Esophagus muscularis mucosa (tissue), 4 donors: ENCODE measurements at regions not wholly inside any gene's neighbourhood (a gene's known extent, or its start where the extent isn't known, plus 50 kb on each side); places are given as distances from the start of the nearest gene placed in this dataset.

Source experiments
- DNase-seq: peaks from one replicate; pipeline ENCODE4 v3.0.0-alpha.2; 2017; ENCODE audit errors: extremely low spot score
- H3K27ac ChIP-seq, 4 donors: fragments of 200-600 bp; sonication (generic); replicated peaks in 1 of 4; 1 replicate in 3 of 4; 2 replicates in 1 of 4; pipeline ENCODE4 v1.5.1; 2016 to 2019; ENCODE audit warnings: mild to moderate bottlenecking in 1 of 4
- H3K27me3 ChIP-seq, 4 donors: fragments of 200-600 bp; sonication (generic); one replicate each; pipeline versions ENCODE4 v1.5.1 to v1.6.0; 2016 to 2019
- H3K36me3 ChIP-seq, 4 donors: fragments of 200-600 bp; sonication (generic); one replicate each; pipeline ENCODE4 v1.5.1; 2016 to 2019
- H3K4me1 ChIP-seq, 4 donors: fragments of 200-600 bp; sonication (generic); one replicate each; pipeline ENCODE4 v1.5.1; 2016 to 2019
- H3K4me3 ChIP-seq, 4 donors: fragments of 200-600 bp; sonication (generic); 1 replicate in 2 of 4; 2 replicates in 2 of 4; pipeline ENCODE4 v1.5.1; 2016 to 2019; ENCODE audit warnings: mild to moderate bottlenecking in 4 of 4, moderate library complexity in 1 of 4
- H3K9me3 ChIP-seq, 4 donors: fragments of 200-600 bp; sonication (generic); 1 replicate in 3 of 4; 2 replicates in 1 of 4; pipeline ENCODE4 v1.5.1; 2016 to 2019
- EP300 ChIP-seq: sonication (generic); formaldehyde crosslinking; IDR thresholded peaks from one replicate; pipeline ENCODE4 v1.6.1; 2017; ENCODE audit warnings: antibody characterized with exemption
- POLR2A ChIP-seq: fragments of 450-650 bp; IDR thresholded peaks from one replicate; pipeline ENCODE4 v1.6.1; 2017; ENCODE audit warnings: antibody characterized with exemption, moderate library complexity, mild to moderate bottlenecking, low read depth
- POLR2AphosphoS5 ChIP-seq, 2 donors: sonication (generic); formaldehyde crosslinking; IDR thresholded peaks; one replicate each; pipeline ENCODE4 v1.6.1; 2017; ENCODE audit warnings: antibody characterized with exemption in 2 of 2
- WGBS: methylation state at CpG from one replicate; pipeline ENCODE4 v1.1.5; 2018; 5-methylcytosine and 5-hydroxymethylcytosine counted together
- intact Hi-C: fragments of 100-400 bp; cut with DNase I; formaldehyde crosslinking; loops from one replicate; pipeline ENCODE4 v1.15.1; 2023
- TF ChIP-seq, protein P1 (sequence below), 3 experiments: fragments of 200-600 bp in 2 of 3; fragments of 450-650 bp in 1 of 3; sonication (generic) in 2 of 3; IDR thresholded peaks; one replicate each; pipeline ENCODE4 v1.5.1; 2017 to 2019; ENCODE audit warnings: antibody characterized with exemption in 3 of 3, mild to moderate bottlenecking in 2 of 3, moderate library complexity in 1 of 3

DNA sequence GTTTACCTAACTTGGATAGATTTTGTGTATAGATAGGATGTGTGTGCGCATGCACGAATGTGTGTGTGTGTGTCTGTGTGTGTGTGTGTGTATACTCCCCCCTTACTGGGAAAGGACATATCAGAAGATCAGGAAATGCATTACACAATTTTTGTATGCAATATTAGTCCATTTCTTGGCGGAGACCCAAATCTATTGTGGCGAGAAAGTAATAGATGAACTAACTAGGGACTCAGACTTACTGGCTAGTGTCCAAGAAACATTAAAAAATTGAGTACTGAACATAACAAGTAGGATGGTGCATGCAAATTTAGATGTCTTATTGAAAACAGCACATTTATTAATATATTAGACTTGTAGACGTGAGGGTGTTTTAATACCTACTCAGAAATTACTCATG, 1036.5 kb upstream of the FANCL start:
- TF ChIP-seq POLR2AphosphoS5 (IDR thresholded peaks at IDR 0.05) (no peak), EP300 (no peak), POLR2A (no peak)
- TF ChIP-seq, protein P1, sequence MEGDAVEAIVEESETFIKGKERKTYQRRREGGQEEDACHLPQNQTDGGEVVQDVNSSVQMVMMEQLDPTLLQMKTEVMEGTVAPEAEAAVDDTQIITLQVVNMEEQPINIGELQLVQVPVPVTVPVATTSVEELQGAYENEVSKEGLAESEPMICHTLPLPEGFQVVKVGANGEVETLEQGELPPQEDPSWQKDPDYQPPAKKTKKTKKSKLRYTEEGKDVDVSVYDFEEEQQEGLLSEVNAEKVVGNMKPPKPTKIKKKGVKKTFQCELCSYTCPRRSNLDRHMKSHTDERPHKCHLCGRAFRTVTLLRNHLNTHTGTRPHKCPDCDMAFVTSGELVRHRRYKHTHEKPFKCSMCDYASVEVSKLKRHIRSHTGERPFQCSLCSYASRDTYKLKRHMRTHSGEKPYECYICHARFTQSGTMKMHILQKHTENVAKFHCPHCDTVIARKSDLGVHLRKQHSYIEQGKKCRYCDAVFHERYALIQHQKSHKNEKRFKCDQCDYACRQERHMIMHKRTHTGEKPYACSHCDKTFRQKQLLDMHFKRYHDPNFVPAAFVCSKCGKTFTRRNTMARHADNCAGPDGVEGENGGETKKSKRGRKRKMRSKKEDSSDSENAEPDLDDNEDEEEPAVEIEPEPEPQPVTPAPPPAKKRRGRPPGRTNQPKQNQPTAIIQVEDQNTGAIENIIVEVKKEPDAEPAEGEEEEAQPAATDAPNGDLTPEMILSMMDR (IDR thresholded peaks at IDR 0.05), result no peak
- intact Hi-C loops, result no loop called here
- DNase-seq, result no peak
- WGBS, result 59% methylated on average over 5 of the region's 5 CpGs
- Histone ChIP-seq H3K4me1 (no peaks in the 10 kb centered on the region), H3K9me3 (no peaks in the 10 kb centered on the region), H3K4me3 (no peak overlapping the region), H3K27ac (no peak overlapping the region), H3K36me3 (no peaks in the 10 kb centered on the region), H3K27me3 (no peaks in the 10 kb centered on the region)

DNA sequence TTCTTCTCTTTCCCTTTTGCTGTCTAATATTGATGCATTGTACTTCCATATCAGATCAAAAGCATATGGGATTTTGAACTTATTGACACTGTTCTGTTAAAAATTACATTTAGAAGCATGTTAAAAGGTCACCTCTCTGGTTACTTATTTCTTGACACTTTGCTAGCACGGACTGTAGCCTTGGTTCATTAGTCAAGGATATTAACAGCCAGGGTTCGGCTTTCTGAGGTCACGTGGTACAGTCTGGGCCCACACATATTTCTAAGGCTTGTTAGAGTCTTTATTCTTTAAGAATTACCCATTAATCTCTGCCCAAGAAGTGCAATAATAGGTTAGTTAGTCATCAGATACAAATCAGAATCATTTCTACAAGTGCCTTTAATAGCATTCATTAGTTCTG, 1035.8 kb upstream of the FANCL start:
- intact Hi-C loops, result no loop called here
- Histone ChIP-seq H3K27me3 (no peaks in the 10 kb centered on the region), H3K27ac (no peak overlapping the region), H3K4me3 (no peak overlapping the region), H3K36me3 (no peaks in the 10 kb centered on the region), H3K4me1 (no peaks in the 10 kb centered on the region), H3K9me3 (no peaks in the 10 kb centered on the region)
- WGBS, result 60% methylated on average over 3 of the region's 3 CpGs
- DNase-seq, result no peak
- TF ChIP-seq, protein P1 (IDR thresholded peaks at IDR 0.05), result no peak
- TF ChIP-seq POLR2AphosphoS5 (IDR thresholded peaks at IDR 0.05) (no peak), POLR2A (no peak), EP300 (no peak)

DNA sequence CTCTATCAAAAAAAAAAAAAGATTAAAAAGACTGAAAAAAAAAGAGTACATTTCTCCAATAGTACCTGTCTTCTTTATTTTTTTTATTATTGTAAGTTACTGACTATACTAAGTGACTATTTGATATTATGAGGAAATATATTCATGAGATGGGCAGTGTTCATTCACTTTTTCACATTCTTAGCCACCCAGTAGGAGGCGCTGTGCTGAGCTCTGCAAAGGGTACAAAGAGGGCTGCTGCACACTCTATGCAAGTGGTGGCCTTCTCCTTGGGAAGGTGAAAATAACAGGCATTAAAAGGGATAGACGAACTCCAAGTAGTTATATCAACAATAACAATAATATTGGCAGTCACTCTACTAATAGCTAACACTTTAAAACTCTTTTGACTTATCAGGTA, 1034.9 kb upstream of the FANCL start:
- DNase-seq, result no peak
- 53% methylated on average over 2 of the region's 2 CpGs for WGBS
- intact Hi-C loops, result no loop called here
- Histone ChIP-seq H3K4me1 (no peaks in the 10 kb centered on the region), H3K9me3 (no peaks in the 10 kb centered on the region), H3K4me3 (no peak overlapping the region), H3K27ac (no peak overlapping the region), H3K36me3 (no peaks in the 10 kb centered on the region), H3K27me3 (no peaks in the 10 kb centered on the region)
- TF ChIP-seq, protein P1 (IDR thresholded peaks at IDR 0.05), result no peak
- no peak for TF ChIP-seq POLR2AphosphoS5 (IDR thresholded peaks at IDR 0.05)

DNA sequence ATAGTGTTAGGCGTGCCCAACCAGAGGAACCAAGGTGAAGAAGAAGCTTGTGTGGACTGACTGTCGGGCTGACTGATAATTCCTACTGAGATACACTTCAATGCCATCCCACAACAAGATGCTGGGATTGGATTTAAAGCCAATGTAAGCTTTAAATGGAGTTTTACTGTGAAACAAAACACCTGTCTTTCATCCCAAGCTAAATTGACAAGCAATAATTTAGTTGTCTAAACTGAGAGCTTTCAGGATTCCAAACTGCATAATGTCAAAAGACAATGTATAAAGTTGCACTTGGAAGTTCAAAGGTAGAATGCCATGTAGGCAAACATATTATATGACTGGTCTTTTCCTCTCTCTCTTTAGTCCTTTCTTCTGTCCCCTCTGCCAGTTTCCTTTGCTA, 1025.3 kb upstream of the FANCL start:
- Histone ChIP-seq H3K27ac (no peak overlapping the region), H3K4me1 (no peaks in the 10 kb centered on the region), H3K36me3 (no peaks in the 10 kb centered on the region), H3K27me3 (no peaks in the 10 kb centered on the region), H3K4me3 (no peak overlapping the region), H3K9me3 (no peaks in the 10 kb centered on the region)
- no peak for TF ChIP-seq EP300
- no peak for TF ChIP-seq POLR2A
- TF ChIP-seq POLR2AphosphoS5 (IDR thresholded peaks at IDR 0.05), result no peak
- intact Hi-C loops, result no loop called here
- whole genome bisulfite sequencing, result 91% methylated on average over 2 of the region's 2 CpGs
- no peak for DNase-seq

DNA sequence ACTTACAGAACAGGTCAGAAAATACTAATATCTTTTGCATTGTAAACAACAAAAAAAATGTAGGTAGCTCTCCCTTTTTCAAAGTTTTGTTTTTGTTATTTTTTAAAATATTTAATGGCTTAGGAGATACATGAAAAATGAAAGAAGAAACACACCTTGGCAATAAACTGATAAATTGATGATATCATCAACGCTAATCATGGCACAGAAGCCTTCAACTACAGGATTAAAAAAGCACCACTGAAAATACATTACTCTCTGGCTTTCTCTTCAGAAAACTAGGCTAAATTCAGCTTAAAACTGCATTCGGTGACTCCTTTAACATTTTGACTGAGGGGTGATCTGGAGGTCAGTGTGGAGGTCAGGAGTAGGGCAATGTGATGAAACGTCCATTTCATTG, 1018.8 kb upstream of the FANCL start:
- TF ChIP-seq POLR2AphosphoS5 (IDR thresholded peaks at IDR 0.05), result no peak
- TF ChIP-seq, protein P1 (IDR thresholded peaks at IDR 0.05), result no peak
- TF ChIP-seq EP300, result no peak
- TF ChIP-seq POLR2A, result no peak
- H3K4me1 ChIP-seq, result no peaks in the 10 kb centered on the region
- intact Hi-C loops, result no loop called here
- no peaks in the 10 kb centered on the region for H3K27me3 ChIP-seq
- H3K36me3 ChIP-seq, result no peaks in the 10 kb centered on the region
- no peak overlapping the region for H3K27ac ChIP-seq
- WGBS, result 66% methylated on average over 3 of the region's 3 CpGs
- no peaks in the 10 kb centered on the region for H3K9me3 ChIP-seq
- no peak overlapping the region for H3K4me3 ChIP-seq
- no peak for DNase-seq
